ENCODE measurements at regions not wholly inside any gene's neighbourhood (a gene's known extent, or its start where the extent isn't known, plus 50 kb on each side); places are given as distances from the start of the nearest gene placed in this dataset.

DNA sequence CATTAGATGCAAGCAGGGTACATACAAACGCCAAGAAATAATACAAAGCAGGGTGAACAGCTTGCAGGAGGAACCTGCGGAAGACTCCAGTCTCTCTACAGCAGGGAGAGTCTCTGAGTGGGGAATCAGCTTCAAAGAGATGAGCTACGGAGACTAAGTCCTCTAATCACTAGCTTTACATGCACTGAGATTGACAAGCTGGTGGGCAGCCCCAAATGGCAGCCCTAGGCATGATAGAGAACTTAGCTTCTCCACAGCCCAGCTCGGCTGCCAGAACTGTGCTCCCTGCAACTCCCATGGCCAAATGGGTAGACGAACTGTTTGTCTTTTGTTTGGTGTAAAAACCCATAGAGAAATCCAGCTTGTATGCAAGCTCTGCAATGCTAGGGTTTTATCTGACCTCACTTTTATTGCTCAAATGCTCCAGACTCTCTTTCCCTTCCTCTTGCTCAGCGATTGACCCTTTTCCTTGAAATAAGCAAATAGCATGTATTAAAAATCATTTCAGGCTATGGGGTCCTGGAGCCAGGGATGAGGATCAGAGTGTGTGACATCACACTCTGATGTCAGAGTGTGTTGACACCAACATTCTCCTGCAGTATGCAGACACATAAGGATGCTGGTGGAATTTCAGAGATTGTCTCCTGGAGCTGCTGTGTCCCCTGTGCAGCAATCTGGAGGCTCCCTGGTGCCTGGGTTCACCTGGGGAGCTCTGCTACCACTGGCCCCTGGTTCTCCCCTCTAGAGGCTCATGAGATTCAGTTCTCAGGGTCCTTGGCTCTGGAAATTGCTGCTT, 238.5 kb downstream of the TTLL7 start:
- Histone ChIP-seq H3K9me3 (peaks cover 0 to 3% (median 0%) of the 10 kb centered on the region in 4 donors), H3K27ac (no peak overlapping the region), H3K4me1 (peaks cover 0 to 16% (median 4%) of the 10 kb centered on the region in 4 donors), H3K4me3 (no peak overlapping the region), H3K36me3 (no peaks in the 10 kb centered on the region), H3K27me3 (no peaks in the 10 kb centered on the region)
- 85% methylated on average over 6 of the region's 6 CpGs for WGBS, 2 donors
- no peak for DNase-seq
- intact Hi-C loops (cut with DNase I): no loop called here
- TF ChIP-seq POLR2AphosphoS5 (IDR thresholded peaks at IDR 0.05): no peak
- TF ChIP-seq CTCF (IDR thresholded peaks at IDR 0.05): no peak
- no peak for TF ChIP-seq POLR2A (IDR thresholded peaks at IDR 0.05)
- no peak for TF ChIP-seq EP300 (IDR thresholded peaks at IDR 0.05)

- Histone ChIP-seq H3K4me3 (no peak overlapping the region), H3K27ac (no peak overlapping the region), H3K36me3 (no peaks in the 10 kb centered on the region), H3K9me3 (peaks cover 0 to 3% (median 0%) of the 10 kb centered on the region in 4 donors), H3K4me1 (peaks cover 0 to 14% (median 4%) of the 10 kb centered on the region in 4 donors), H3K27me3 (no peaks in the 10 kb centered on the region)
- TF ChIP-seq EP300 (IDR thresholded peaks at IDR 0.05) (no peak), POLR2A (IDR thresholded peaks at IDR 0.05) (no peak), POLR2AphosphoS5 (IDR thresholded peaks at IDR 0.05) (no peak), CTCF (IDR thresholded peaks at IDR 0.05) (no peak)
- intact Hi-C loops (cut with DNase I): no loop called here
- no peak for DNase-seq
- WGBS, 2 donors: 91 to 92% methylated on average over 8 of the region's 8 CpGs
Measured at GRCh38 chr1:83756984-83757717, 241.8 kb downstream of the TTLL7 start.

DNA sequence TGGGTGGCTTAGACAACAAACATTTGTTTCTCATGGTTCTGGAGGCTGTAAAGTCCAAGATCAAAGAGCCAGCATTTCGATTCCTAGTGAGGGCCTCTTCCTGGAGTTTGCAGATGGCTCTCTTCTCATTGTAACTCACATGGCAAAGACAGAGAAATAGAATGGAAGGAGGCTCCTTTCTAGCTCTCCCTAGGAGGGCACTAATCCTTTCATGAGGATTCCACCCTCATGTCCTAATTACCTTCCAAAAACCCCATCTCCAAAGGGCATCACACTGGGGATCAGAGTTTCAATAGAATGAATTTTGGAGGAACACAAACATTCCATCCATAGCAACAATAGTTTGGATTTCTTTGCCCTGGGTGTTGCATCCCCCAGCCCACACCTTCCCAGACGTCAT, 247.3 kb downstream of the TTLL7 start:
- intact Hi-C loops (cut with DNase I): no loop called here
- Histone ChIP-seq H3K9me3 (no peaks in the 10 kb centered on the region), H3K27ac (no peak overlapping the region), H3K4me1 (no peaks in the 10 kb centered on the region), H3K36me3 (no peaks in the 10 kb centered on the region), H3K4me3 (no peak overlapping the region), H3K27me3 (no peaks in the 10 kb centered on the region)
- TF ChIP-seq POLR2AphosphoS5 (IDR thresholded peaks at IDR 0.05) (no peak), POLR2A (IDR thresholded peaks at IDR 0.05) (no peak), EP300 (IDR thresholded peaks at IDR 0.05) (no peak), CTCF (IDR thresholded peaks at IDR 0.05) (no peak)
- WGBS, 2 donors: 78 to 85% methylated on average over 2 of the region's 2 CpGs
- no peak for DNase-seq

DNA sequence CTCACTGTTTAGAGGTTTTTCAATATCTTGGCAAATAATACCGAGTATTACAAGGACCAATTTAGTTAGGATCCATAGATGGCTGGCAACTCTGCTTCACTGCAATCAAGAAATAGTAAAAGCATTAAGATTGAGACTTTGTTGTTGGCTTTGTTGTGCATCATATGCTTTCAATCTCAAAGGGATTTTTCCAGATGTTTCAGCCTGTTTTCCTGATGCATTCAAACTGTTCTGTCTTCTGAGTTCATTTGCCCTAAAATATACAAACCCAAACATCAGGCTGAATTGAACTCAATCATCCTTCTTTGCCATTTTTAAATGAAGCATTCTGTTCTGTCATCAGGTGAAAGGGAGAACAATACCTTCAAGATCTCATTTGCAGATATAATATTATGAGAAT, 248.7 kb downstream of the TTLL7 start:
- Histone ChIP-seq H3K4me1 (no peaks in the 10 kb centered on the region), H3K9me3 (no peaks in the 10 kb centered on the region), H3K27ac (no peak overlapping the region), H3K27me3 (no peaks in the 10 kb centered on the region), H3K4me3 (no peak overlapping the region), H3K36me3 (no peaks in the 10 kb centered on the region)
- no peak for DNase-seq
- 78 to 81% methylated on average over 1 of the region's 1 CpG for WGBS, 2 donors
- TF ChIP-seq POLR2AphosphoS5 (IDR thresholded peaks at IDR 0.05): no peak
- intact Hi-C loops (cut with DNase I): no loop called here

DNA sequence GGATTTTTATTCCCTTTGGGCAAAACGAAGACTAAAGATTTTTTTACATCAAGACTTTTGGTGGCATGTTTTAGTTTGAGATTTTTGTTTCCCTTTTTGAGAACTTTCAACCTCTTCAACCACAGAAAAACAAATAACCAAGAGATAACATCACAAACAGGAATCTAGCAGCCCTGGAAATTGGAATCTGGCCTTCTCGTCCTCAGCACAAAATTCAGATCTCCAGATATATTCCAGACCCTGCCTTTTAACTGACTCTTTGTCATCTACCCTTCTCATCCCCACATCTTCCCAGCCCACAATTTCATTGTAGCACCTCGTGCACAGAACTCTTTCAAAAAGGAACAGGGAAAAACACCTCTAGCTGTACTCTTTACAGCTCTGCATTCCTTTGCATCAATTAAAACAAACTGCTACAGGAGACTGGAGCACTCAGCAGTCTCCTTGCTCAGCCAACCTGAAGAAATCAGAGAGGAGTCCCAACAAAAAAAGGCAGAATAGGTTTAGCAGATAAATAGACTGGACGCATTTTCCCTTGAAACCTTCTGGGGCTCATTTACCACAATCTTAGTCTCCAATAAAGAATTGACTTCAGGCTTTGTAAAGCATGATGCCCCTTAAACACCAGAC, 251.0 kb downstream of the TTLL7 start:
- Histone ChIP-seq H3K4me1 (no peaks in the 10 kb centered on the region), H3K9me3 (no peaks in the 10 kb centered on the region), H3K4me3 (no peak overlapping the region), H3K36me3 (no peaks in the 10 kb centered on the region), H3K27ac (no peak overlapping the region), H3K27me3 (no peaks in the 10 kb centered on the region)
- intact Hi-C loops (cut with DNase I): no loop called here
- WGBS, 2 donors: 83 to 85% methylated on average over 4 of the region's 4 CpGs
- DNase-seq: no peak
- no peak for TF ChIP-seq POLR2AphosphoS5 (IDR thresholded peaks at IDR 0.05)
- TF ChIP-seq POLR2A (IDR thresholded peaks at IDR 0.05): no peak
- no peak for TF ChIP-seq EP300 (IDR thresholded peaks at IDR 0.05)
- no peak for TF ChIP-seq CTCF (IDR thresholded peaks at IDR 0.05)
